OCI-LY3 (cell line): ENCODE measurements at regions not wholly inside any gene's neighbourhood (a gene's known extent, or its start where the extent isn't known, plus 50 kb on each side); places are given as distances from the start of the nearest gene placed in this dataset.
A peak's percentile ranks its signal among the peaks of the same experiment; 100 is the strongest.

Source experiments
- H2AFZ ChIP-seq: fragments of 200-600, 300-600 bp; shearing (Covaris generic); 2 replicates; pipeline ENCODE4 v1.6.0; 2014; ENCODE audit warnings: antibody characterized with exemption, low read depth, low read length
- H3K27ac ChIP-seq: fragments of 200-600, 300-600 bp; sonication (generic); 2 replicates; pipeline ENCODE4 v1.5.1; 2014; ENCODE audit warnings: mild to moderate bottlenecking, low read length, moderate library complexity, mixed read lengths
- H3K27me3 ChIP-seq: fragments of 200-600, 300-600 bp; sonication (generic); 2 replicates; pipeline ENCODE4 v1.6.1; 2014; ENCODE audit warnings: low read depth, low read length, mixed read lengths
- H3K36me3 ChIP-seq: fragments of 200-600, 300-600 bp; sonication (generic); replicated peaks from 2 replicates; pipeline ENCODE3; 2014; ENCODE audit warnings: low read depth, low read length, mixed read lengths
- H3K4me1 ChIP-seq: fragments of 300-600, 200-600 bp; sonication (generic); 2 replicates; pipeline ENCODE4 v1.6.1; 2014; ENCODE audit warnings: low read length, mixed read lengths
- H3K4me2 ChIP-seq: fragments of 200-600, 300-600 bp; sonication (generic); 2 replicates; pipeline ENCODE4 v1.6.1; 2014; ENCODE audit warnings: low read length, mixed read lengths
- H3K4me3 ChIP-seq: fragments of 300-600, 200-600 bp; sonication (generic); 2 replicates; pipeline ENCODE4 v1.5.1; 2014; ENCODE audit warnings: antibody characterized with exemption, mild to moderate bottlenecking, low read length, moderate library complexity
- H3K79me2 ChIP-seq: fragments of 300-600, 200-600 bp; shearing (Covaris generic); 2 replicates; pipeline ENCODE4 v1.6.1; 2014; ENCODE audit warnings: mild to moderate bottlenecking, low read length, mixed read lengths
- H3K9ac ChIP-seq: fragments of 300-600, 200-600 bp; shearing (Covaris generic); 2 replicates; pipeline ENCODE4 v1.6.0; 2014; ENCODE audit warnings: mild to moderate bottlenecking, low read length, moderate library complexity
- H3K9me3 ChIP-seq: fragments of 200-600, 300-600 bp; shearing (Covaris generic); 2 replicates; pipeline ENCODE4 v1.6.1; 2014; ENCODE audit warnings: low read length, mixed read lengths; ENCODE audit not compliant: insufficient read depth
- H4K20me1 ChIP-seq: fragments of 200-600, 300-600 bp; sonication (generic); 2 replicates; pipeline ENCODE4 v1.6.1; 2016; ENCODE audit warnings: low read length, mixed read lengths; ENCODE audit not compliant: insufficient read depth
- EZH2phosphoT487 ChIP-seq: fragments of 200-600 bp; shearing (Covaris generic); IDR thresholded peaks from 2 replicates; pipeline ENCODE4 v1.6.1; 2018; ENCODE audit warnings: antibody characterized with exemption, mixed run types, low read depth
- TF ChIP-seq, protein P1 (sequence below): fragments of 200-600, 300-600 bp; sonication (generic); IDR thresholded peaks from 2 replicates; pipeline ENCODE4 v1.5.1; 2014; ENCODE audit warnings: antibody characterized with exemption, low read length, low read depth

DNA sequence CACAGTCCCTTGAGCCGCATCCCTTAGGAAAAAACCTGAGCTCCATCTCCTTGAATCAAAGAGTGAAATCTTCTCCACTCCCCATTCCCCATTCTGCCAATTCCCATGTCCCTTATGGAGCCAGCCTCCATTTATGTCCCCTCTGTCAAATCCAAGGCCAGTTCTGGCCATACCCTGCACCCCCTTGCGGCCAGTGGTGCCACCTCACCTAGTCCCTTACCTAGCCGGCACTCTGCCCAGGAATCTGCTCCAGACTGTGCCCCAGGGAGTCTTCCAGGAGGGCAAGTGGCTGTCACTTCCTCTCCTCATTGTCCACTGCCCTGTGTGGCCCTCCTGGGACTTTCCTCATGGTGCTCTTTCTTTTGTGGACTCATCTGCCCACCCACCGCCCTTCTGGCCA lies 195.4 kb upstream of the RMP24 start:
- Histone ChIP-seq H2AFZ (no peak overlapping the region), H3K79me2 (no peaks in the 10 kb centered on the region), H3K27ac (no peak overlapping the region), H3K9ac (no peak overlapping the region), H3K9me3 (no peaks in the 10 kb centered on the region), H3K4me1 (no peaks in the 10 kb centered on the region), H4K20me1 (no peaks in the 10 kb centered on the region), H3K4me3 (no peak overlapping the region), H3K36me3 (no peaks in the 10 kb centered on the region), H3K27me3 (no peaks in the 10 kb centered on the region; the same call in 1 of the 2 replicates), H3K4me2 (no peak overlapping the region)
- TF ChIP-seq, protein P1, sequence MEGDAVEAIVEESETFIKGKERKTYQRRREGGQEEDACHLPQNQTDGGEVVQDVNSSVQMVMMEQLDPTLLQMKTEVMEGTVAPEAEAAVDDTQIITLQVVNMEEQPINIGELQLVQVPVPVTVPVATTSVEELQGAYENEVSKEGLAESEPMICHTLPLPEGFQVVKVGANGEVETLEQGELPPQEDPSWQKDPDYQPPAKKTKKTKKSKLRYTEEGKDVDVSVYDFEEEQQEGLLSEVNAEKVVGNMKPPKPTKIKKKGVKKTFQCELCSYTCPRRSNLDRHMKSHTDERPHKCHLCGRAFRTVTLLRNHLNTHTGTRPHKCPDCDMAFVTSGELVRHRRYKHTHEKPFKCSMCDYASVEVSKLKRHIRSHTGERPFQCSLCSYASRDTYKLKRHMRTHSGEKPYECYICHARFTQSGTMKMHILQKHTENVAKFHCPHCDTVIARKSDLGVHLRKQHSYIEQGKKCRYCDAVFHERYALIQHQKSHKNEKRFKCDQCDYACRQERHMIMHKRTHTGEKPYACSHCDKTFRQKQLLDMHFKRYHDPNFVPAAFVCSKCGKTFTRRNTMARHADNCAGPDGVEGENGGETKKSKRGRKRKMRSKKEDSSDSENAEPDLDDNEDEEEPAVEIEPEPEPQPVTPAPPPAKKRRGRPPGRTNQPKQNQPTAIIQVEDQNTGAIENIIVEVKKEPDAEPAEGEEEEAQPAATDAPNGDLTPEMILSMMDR = peak; percentile 15; the same call in 1 of the 2 replicates
- no peak for TF ChIP-seq EZH2phosphoT487

DNA sequence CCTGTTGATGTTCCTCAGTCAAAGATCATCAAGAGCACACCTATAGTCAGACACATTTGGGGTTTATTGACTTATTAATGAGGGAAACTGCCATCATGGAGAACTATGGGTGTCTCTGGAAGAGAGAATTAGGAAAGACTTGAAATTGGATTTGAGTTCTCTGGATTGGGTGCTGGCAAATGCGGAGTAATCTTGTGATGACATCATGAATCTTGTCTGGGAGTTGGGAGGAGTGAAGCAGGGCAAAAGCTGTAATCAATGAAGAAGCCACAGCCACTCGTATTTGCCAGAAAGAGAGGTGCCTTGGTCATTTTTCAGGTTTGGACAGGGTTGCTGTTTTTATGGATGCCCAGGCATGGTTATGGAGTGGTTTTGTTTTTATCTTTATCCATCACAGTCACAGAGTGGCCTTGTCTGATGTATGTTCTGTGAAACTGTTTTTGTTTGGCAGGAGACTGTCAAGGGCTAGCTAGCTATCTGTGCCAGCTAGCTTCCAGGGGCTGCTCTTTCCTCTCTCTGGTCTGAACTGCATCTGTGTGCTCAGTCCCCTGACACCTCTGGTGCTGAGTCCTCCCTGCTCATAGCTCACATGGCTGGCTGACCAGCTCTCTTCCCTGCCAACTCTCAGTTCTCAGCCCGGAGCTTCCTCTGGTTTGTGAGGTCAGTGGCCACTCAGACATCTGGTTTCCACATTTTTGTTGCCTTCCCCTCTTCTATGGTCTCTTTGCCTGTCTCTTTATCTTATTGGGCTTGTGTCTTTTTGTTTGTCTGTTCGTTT lies 193.4 kb upstream of the RMP24 start:
- Histone ChIP-seq H3K79me2 (no peaks in the 10 kb centered on the region), H3K27me3 (no peaks in the 10 kb centered on the region; the same call in 1 of the 2 replicates), H3K4me3 (no peak overlapping the region), H3K4me2 (no peak overlapping the region), H3K36me3 (no peaks in the 10 kb centered on the region), H4K20me1 (no peaks in the 10 kb centered on the region), H3K27ac (no peak overlapping the region), H3K9ac (no peak overlapping the region), H3K4me1 (no peaks in the 10 kb centered on the region), H3K9me3 (no peaks in the 10 kb centered on the region), H2AFZ (no peak overlapping the region)
- TF ChIP-seq, protein P1 = no peak
- no peak for TF ChIP-seq EZH2phosphoT487

DNA sequence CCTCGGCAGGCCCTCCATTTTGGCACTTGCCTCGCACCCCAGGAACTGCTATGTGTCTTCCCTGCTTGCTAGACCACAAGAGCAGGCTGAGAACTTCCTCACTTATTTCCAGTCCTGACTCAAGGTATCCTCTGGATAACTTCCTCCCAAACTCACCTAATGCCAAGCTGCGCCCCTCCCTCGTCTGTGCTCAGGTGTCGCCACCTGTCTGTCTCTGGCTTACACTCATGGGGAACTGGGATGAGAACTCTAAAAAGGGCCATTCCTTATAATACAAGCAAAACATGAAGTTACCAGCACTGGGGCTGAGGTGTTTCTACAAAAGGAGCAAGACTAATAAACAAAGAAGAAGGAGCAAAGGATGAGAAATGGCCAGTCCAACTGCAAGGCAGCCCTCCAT lies 191.5 kb upstream of the RMP24 start:
- Histone ChIP-seq H3K9ac (no peak overlapping the region), H3K79me2 (no peaks in the 10 kb centered on the region), H2AFZ (no peak overlapping the region), H3K27ac (no peak overlapping the region), H4K20me1 (no peaks in the 10 kb centered on the region), H3K9me3 (no peaks in the 10 kb centered on the region), H3K4me1 (no peaks in the 10 kb centered on the region), H3K27me3 (no peaks in the 10 kb centered on the region; the same call in 1 of the 2 replicates), H3K36me3 (no peaks in the 10 kb centered on the region), H3K4me2 (no peak overlapping the region), H3K4me3 (no peak overlapping the region)
- TF ChIP-seq EZH2phosphoT487 = no peak
- TF ChIP-seq, protein P1 = no peak

DNA sequence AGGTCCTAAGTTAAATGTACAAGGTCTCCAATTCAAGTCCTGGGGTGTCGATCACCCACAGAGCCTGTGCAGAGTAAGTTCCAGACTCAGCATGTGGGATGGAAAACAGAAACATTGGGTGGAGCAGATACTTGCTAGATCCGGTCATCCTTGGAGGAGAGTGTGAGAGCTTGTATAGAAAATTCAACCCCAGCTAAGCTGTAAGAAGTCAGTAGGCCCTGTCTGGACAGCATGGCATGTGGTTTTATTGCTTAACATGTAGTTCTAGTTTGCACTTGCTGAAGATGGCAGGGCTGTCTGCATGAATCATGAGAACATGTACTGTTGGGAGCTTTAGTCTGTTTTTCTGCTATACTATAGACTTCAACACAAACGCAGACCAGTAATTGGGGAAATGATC lies 189.6 kb upstream of the RMP24 start:
- no peak for TF ChIP-seq EZH2phosphoT487
- TF ChIP-seq, protein P1 = no peak
- Histone ChIP-seq H3K4me1 (peaks cover 10% of the 10 kb centered on the region), H4K20me1 (no peaks in the 10 kb centered on the region), H3K27ac (no peak overlapping the region), H3K4me3 (no peak overlapping the region), H3K9me3 (no peaks in the 10 kb centered on the region), H3K36me3 (no peaks in the 10 kb centered on the region), H3K4me2 (no peak overlapping the region), H2AFZ (no peak overlapping the region), H3K9ac (no peak overlapping the region), H3K27me3 (no peaks in the 10 kb centered on the region; the same call in 1 of the 2 replicates), H3K79me2 (no peaks in the 10 kb centered on the region)
